Sigmoid colon (tissue), 4 donors: ENCODE measurements at regions not wholly inside any gene's neighbourhood (a gene's known extent, or its start where the extent isn't known, plus 50 kb on each side); places are given as distances from the start of the nearest gene placed in this dataset.

Experiments used
- EP300 ChIP-seq, 4 donors: sonication (generic); formaldehyde crosslinking; IDR thresholded peaks; one replicate each; pipeline ENCODE4 v1.6.1; 2017; ENCODE audit warnings: antibody characterized with exemption in 4 of 4
- POLR2A ChIP-seq, 2 donors: fragments of 450-650 bp; IDR thresholded peaks; one replicate each; pipeline ENCODE4 v1.6.1; 2016; ENCODE audit warnings: antibody characterized with exemption in 2 of 2, mild to moderate bottlenecking in 2 of 2, moderate library complexity in 2 of 2
- POLR2AphosphoS5 ChIP-seq, 4 donors: sonication (generic); formaldehyde crosslinking; IDR thresholded peaks; one replicate each; pipeline ENCODE4 v1.6.1; 2017; ENCODE audit warnings: antibody characterized with exemption in 4 of 4
- TF ChIP-seq, protein P1 (sequence below), 4 experiments: fragments of 450-650 bp in 3 of 4; fragments of 200-600 bp in 1 of 4; IDR thresholded peaks; one replicate each; pipeline ENCODE4 v1.5.1; 2016 to 2019; ENCODE audit warnings: antibody characterized with exemption in 4 of 4, mild to moderate bottlenecking in 3 of 4, moderate library complexity in 2 of 4

DNA sequence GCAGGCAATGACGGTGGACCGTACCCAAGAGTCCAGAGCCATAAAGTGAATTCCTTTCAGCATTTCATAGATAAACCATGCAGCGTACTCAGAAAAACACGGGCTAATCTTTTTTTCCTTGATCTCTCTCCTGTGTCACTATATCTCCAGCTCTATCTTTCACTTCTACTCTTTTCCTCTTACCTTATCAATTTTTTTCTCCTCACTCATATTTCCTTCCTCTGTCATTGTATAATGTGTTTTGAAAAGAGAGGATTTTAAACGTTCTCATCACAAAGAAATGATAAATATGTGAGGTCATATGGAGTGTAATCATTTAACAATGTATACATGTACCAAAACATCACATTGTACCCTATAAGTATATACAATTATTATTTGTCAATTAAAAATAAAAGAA lies 176.5 kb downstream of the CPE start:
- TF ChIP-seq, protein P1, sequence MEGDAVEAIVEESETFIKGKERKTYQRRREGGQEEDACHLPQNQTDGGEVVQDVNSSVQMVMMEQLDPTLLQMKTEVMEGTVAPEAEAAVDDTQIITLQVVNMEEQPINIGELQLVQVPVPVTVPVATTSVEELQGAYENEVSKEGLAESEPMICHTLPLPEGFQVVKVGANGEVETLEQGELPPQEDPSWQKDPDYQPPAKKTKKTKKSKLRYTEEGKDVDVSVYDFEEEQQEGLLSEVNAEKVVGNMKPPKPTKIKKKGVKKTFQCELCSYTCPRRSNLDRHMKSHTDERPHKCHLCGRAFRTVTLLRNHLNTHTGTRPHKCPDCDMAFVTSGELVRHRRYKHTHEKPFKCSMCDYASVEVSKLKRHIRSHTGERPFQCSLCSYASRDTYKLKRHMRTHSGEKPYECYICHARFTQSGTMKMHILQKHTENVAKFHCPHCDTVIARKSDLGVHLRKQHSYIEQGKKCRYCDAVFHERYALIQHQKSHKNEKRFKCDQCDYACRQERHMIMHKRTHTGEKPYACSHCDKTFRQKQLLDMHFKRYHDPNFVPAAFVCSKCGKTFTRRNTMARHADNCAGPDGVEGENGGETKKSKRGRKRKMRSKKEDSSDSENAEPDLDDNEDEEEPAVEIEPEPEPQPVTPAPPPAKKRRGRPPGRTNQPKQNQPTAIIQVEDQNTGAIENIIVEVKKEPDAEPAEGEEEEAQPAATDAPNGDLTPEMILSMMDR (IDR thresholded peaks at IDR 0.05): no peak
- TF ChIP-seq POLR2A (IDR thresholded peaks at IDR 0.05): no peak
- TF ChIP-seq POLR2AphosphoS5 (IDR thresholded peaks at IDR 0.05): no peak
- no peak for TF ChIP-seq EP300 (IDR thresholded peaks at IDR 0.05)
